HG03045 (cell line): ENCODE measurements at regions not wholly inside any gene's neighbourhood (a gene's known extent, or its start where the extent isn't known, plus 50 kb on each side); places are given as distances from the start of the nearest gene placed in this dataset.

Source experiments
- ATAC-seq: cut with Tn5 transposase; IDR thresholded peaks from one replicate; pipeline ENCODE4 v1.9.1; 2021; ENCODE audit warnings: mild to moderate bottlenecking, moderate library complexity; ENCODE audit not compliant: unreplicated experiment

GRCh38 chr1:168782559-168783116, 53.6 kb upstream of the DPT start:
- no peak for ATAC-seq

DNA sequence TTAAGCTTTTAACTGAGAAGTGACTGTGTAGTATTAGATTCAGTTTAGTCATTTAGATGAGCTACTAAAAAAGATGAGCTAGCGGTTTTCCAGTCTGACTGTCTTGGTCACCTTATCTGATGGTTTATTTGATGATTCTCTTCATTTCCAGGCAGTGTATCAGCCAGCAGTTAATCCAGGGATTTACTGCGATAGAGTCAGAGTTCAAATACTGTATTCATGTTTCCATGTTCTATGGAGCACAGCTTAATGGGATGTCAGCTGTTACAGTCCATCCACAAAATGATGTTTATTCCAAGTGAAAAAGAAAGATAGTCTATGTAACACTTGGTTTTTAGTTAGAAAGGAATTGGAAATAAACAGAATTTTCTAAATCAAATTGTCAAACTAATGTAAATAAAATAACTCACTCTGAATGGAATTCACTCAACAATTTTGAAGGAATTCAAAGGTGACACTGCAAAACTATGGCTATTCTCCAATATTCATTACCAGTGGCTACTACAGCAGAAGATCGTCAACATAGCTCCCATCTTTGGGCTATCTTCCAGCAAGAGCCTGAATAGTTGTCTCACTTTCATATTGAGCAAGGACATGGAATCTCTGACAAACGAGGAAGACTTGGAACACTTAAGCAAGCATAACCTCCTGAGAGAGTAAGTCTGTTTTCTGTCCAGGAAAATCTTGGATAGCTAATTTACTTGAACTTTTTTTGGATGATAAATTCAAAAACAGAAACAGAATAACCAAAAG, 54.6 kb upstream of the DPT start:
- ATAC-seq = no peak

GRCh38 chr1:168786476-168787330, 57.7 kb upstream of the DPT start:
- ATAC-seq = no peak

DNA sequence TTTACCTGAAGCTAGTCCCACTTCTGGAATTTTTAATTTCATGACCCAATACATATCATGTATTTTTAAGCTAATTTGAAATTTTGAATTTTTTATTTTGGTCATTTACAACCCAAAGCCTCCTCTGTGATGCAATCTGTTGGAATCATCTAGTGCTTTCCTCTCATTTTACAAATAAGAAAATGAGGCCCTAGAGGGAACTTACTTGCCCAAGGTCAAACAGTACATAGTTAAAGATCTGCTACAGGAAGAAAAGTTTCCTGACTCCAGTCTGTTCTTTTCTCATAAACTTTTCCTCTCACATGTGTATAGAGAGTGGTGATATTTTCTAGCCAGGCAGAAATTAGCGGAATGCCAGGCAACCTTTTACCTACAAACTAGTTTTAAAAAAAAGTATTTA, 59.3 kb upstream of the DPT start:
- ATAC-seq = no peak

GRCh38 chr1:168789501-168789900, 60.5 kb upstream of the DPT start:
- ATAC-seq = no peak

DNA sequence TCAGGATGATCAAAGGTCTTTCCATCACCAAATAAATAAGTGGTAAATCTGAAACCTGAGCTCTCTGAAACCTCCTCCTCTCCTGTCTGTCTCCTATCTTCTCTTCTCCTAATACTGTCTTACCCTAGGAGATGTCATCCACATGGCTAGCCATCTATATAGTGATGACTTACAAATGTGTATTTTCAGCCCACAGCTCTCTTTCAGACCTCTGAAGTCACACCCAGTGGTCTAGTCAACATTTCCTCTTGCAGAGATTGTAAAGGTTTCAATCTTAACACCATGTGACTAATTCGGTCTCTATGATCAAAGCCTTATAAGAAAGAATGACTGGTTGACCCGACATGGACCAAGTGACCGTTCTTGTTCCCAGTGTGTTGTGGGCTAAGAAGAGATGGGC, 63.1 kb upstream of the DPT start:
- no peak for ATAC-seq

GRCh38 chr1:168792592-168793125, 63.7 kb upstream of the DPT start:
- no peak for ATAC-seq

DNA sequence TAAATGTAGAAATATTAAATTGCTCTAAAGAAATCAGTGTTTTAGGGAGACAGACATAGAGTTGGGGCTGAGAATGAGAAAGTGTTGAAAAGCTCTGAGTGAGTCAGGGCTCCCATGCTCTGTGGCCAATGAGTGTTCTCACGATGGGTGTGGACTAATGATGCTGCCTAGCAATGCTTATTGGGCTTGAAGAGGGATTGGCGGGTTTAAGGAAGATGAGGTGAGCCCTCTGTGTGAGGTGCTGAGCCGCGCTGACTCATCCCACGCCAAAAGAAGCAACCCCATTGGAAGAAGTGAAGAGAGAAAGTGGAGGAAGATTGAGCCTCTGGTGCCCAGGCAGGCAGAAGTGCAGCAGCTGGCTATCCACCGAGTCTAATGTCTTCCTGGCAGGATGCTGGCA, 65.1 kb upstream of the DPT start:
- ATAC-seq = no peak

DNA sequence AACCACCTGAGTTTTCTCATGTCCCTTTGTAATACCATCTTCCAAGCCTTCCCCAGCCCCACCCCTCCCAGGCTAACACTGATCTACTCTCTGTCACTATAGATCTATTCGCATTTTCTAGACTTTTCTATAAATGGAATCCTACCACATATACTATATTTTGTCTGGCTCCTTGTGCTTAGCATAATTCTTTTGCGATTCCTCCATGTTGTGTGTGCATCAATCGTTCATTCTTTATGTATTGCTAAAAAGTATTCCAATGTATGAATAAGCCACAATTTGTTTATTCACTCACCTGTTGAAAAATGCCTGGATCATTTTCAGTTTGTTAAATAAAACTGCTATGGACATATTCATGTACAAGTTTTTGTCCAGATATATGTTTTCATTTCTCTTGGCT, 66.7 kb upstream of the DPT start:
- ATAC-seq = no peak

DNA sequence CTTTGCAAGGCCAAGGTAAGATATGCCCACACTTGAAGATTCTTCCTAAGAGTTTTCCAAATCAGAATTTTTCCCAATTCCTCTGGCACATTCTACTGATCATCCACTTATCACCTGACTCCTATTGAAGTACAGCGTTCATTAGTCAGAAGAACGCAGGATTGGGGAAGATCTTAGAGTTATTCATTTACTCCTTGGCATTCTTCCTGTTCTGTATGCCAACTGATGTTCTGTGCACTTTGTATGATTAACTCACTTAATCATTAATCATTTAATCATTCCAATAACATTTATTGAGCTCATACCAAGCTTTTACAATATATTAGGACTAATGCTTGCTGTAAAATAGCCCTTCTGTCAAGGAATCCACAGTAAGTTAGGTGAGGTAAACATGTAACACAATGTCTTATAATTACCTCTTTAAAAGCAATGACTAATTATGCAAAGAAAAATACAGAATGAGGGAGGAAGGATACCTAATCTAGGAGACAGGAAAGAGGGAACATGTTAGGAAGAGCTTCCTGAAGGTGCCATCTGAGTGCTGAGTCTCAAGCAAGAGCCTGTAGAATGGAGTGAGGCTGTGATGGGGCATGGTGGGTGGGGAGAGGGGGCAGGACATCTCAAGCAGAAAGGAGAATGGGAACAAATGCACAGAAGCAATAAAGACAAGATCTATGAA, 71.1 kb upstream of the DPT start:
- no peak for ATAC-seq

DNA sequence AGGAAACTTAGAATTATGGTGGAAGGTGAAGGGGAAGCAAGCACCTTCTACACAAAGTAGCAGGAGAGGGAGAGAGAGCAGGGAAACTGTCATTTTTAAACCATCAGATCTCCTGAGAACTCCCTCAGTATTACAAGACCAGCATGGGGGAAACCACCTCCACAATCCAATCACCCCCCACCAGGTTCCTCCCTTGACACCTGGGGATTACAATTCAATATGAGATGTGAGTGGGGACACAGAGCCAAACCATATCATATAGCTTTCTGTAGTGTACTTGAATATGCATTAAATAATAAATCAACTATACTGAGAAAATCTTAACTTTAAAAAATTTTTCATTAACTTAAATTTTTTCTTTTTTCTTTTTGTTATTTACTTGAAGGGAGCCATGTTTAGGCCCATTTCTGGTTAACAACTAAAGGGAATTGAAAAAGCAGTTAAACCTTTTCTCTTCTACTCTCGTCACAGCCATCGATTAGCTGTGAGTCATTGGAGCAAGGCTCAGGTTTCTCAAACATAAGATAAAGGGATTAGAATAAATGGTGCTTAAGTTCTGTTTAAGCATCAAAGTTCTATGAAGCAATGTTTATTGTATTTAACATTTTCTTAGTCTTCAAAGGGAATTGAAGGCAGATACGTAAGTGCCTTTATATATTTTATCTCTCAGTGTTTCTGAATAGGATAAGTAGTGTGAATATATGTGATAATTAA, 72.2 kb upstream of the DPT start:
- ATAC-seq = no peak

DNA sequence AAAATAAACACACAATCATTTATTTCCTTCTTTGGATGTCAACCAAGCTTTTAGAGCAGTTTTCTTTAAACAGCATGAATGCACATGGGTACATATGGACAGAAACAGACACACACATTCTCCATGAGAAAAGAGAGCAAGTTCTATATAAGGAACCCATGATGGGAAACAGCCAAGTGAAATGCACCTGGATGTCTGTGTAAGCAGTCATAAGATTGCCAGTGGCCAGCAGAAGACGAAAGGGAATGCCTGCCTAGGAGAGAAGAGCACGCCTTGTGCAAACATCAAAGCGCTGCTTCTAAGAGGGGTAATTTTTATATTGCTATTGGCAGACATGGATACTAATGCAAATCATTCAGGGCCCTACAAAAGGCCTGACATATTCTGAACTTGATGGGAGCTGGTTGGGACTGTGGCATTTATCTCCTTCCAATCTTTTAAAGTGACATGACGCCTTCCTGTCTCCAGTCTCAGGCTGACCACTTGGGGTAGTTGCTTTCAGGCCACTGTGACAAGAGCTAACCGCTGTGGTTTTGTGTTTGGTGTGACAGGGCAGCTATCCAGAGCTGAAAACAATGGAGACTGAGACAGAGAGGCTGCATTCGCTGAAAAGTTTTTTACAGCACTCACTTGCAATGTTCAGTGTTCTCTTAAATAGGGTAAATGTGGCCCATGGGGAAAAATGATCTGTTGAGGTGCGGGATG, 75.0 kb upstream of the DPT start:
- no peak for ATAC-seq

DNA sequence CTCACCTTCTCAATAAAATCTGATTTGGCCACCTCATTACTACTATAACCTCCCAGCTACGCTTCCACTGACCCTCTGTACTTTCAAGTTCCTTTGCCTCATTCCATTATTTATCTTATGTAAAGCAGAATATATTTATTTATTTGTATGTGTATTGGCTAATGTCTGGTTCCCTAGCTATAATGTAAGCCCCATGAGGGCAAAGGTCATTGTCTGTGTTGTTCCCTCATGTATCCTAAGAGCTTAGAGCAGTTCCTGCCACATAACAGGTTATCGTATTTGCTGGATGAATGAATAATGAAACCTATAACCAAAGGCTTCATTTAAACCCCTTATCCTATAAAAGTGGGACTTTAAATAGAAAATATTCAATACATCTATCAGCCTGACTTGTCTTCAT, 77.9 kb upstream of the DPT start:
- ATAC-seq = no peak

DNA sequence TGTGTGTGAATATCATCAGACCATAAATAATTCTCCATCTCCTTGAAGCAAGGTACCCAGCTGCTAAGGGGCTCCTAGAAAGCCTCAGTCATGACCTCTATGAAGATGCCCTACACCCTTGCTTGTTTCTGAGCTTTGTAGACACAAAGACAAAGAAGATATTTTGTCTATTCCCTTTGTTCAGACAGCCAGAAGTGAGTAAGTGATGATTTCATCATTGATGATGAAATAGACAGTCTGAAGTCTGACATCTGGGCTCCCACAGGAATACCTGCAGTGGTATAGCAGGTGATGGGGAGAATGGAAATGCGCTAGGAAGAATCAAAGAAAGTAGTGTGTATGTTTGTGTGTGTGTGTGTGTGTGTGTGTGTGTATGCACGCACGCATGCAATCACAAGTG, 82.2 kb upstream of the DPT start:
- ATAC-seq = no peak

DNA sequence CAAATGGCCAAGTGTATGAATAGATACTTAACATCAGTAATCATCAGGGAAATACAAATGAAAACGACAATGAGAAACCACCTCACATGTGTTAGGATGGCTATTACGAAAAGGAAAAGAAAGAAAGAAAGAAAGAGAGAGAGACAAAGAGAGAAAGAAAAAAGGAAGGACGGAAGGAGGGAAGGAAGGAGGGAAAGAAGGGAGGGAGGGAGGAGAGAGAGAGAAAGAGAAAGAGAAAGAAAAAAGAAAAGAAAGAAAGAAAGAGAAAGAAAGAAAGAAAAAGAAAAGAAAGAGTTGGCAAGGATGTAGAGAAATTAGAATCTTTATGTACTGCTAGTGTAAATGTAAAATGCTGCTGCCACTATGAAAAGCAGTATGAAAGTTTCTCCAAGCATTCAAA, 90.7 kb upstream of the DPT start:
- ATAC-seq = no peak

DNA sequence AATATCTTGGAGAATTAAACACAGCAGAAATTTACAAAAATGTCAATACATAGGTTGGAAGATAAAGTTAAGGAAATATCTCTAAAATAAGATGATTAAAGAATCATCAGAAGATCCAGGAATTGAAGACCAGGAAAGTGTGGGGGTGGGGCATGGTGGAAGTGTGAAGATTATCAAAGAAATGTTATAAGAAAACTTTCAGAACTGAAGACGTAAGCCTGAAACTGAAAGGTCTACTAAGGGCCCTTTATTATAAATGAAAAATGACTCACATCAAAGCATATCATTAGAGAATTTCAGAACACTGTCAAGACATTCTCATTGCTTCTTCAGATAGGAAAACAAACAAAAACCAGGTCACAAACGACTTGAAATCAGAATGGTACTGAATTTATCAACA, 92.4 kb upstream of the DPT start:
- ATAC-seq = no peak

GRCh38 chr1:168822911-168823310, 93.9 kb upstream of the DPT start:
- no peak for ATAC-seq

- ATAC-seq = no peak
Measured at GRCh38 chr1:168823988-168824387, 95.0 kb upstream of the DPT start.

- ATAC-seq = no peak
Measured at GRCh38 chr1:168824418-168825065, 95.5 kb upstream of the DPT start.

- ATAC-seq = no peak
Measured at GRCh38 chr1:168825129-168825528, 96.1 kb upstream of the DPT start.
